Stimulated activated CD4-positive, alpha-beta T cell treated with anti-CD3 and anti-CD28 coated beads, Interleukin-15, amount 100 ng/mL, for 1 hour (primary cell): ENCODE measurements at regions not wholly inside any gene's neighbourhood (a gene's known extent, or its start where the extent isn't known, plus 50 kb on each side); places are given as distances from the start of the nearest gene placed in this dataset.
A peak's percentile ranks its signal among the peaks of the same experiment; 100 is the strongest.
"Not testable (repeated sequence)": the region's sequence is repeated elsewhere in the genome, so short reads cannot be mapped to it uniquely, and the experiment has no call there.

Source experiments
- DNase-seq, 2 donors: peaks; one replicate each; pipeline ENCODE4 v3.0.0-alpha.2; 2020; ENCODE audit warnings: low read depth in 1 of 2, low spot score in 1 of 2

- peak in 1 of 2 donors; percentile 3 for DNase-seq
Observed at GRCh38 chr14:21940887-21941856, 267.6 kb upstream of the OR4E1 start.

DNA sequence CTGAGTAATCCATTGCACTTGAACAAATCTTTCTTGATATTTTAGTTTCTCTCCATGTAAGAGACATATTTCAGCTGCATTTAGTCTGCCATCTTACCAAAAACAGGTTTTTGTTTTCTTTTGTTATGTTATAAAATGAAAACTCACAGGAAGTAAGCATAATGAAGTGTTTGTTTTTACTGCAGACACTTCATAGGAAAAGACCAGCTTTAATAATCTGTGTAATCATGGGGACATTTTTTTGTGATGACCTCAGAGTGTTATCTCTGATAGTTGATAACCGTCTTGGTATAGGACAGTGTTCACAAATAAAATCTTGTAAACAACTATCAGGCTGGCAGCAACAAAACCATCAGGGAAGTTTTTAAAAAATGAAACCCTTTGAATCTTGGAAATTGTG, 266.2 kb upstream of the OR4E1 start:
- DNase-seq = no peak

DNA sequence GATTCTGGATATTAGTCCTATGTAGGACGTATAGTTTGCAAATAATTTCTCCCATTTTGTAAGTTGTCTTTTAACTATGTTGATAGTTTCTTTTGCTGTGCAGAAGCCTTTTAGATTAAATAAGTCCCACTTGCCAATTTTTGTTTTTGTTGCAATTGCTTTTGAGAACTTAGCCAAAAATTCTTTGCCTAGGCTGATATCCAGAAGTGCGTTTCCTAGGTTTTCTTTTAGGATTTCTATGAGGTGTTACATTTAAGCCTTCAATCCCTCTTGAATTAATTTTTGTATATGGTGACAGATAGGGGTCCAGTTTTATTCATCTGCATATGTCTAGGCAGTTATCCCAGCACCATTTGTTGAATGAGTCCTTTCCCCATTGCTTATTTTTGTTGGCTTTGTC, 264.4 kb upstream of the OR4E1 start:
- no peak for DNase-seq

GRCh38 chr14:21933681-21934080, 260.1 kb upstream of the OR4E1 start:
- DNase-seq = no peak

DNA sequence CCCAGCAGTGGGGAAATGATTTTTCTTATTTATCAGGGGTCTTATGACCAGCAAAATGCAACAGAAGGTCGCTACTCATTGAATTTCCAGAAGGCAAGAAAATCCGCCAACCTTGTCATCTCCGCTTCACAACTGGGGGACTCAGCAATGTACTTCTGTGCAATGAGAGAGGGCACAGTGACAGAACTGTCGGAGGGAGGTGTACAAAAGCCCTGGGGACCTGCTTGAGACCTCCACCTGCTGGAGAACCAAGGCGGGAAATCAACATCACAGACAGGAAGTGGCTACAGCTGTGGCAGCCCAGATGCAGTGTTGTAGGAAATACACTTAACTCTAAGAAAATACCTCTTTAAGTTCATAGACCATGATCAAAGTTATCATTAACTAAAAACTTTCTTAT, 250.9 kb upstream of the OR4E1 start:
- DNase-seq = peak in 1 of 2 donors; percentile 31

DNA sequence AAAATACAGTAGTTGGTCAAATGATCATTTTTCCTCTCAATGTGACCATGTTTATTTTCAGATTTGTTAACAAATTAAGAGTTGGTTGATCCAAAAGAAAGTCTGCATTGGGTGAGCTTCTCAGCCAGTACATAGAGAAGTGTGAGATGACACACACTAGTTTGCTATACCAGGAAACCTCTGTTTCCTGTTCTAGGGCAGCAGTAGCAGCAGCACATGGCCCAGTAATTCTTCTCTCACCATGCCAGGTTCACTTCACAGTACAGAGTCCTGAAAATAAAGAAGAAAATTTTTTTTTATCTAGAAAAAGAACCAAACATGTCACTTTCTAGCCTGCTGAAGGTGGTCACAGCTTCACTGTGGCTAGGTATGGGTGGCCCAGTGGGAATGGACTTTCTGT, 250.2 kb upstream of the OR4E1 start:
- no peak for DNase-seq

DNA sequence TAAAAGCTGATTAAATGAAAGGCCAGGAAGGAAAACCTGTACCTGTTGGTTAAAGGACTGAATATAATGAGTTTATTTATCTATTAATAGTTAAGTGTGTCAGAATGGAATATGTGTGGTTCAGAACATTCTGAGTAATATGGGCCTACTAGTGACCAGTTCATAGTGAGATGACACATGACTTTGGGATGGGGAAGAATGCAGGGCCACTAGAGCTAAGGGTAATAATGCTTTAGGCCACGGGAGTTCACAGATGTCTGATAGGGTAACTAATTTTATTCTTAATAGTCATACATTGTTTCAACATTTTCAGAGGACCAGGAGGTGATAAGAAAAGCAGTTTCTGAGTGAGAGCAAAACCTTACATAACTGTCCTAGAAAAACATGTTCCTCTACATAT, 247.8 kb upstream of the OR4E1 start:
- DNase-seq = no peak

- no peak for DNase-seq
Observed at GRCh38 chr14:21917699-21918436, 244.2 kb upstream of the OR4E1 start.

DNA sequence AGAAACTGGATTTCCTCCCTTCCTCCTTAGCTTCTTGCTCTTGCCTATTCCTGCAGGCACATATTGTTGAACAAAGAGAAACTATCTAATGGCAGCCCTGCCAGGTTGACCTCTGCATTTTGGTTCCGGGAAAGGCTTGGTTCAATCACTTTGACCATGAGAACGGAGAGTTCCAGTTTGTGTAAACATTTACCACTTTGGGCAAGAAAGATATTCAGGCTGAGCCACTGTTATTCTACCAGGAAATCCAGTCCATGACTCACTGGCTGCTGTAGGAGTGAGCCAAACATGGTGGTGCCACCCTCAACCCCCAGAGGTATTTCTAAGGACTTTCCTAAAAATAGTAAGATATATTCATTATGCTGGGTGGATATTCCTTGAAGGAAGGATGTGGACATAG, 242.2 kb upstream of the OR4E1 start:
- DNase-seq = no peak

- DNase-seq = peak; percentile 43 to 51
Observed at GRCh38 chr14:21913759-21914158, 240.1 kb upstream of the OR4E1 start.

GRCh38 chr14:21912367-21912766, 238.7 kb upstream of the OR4E1 start:
- no peak for DNase-seq

DNA sequence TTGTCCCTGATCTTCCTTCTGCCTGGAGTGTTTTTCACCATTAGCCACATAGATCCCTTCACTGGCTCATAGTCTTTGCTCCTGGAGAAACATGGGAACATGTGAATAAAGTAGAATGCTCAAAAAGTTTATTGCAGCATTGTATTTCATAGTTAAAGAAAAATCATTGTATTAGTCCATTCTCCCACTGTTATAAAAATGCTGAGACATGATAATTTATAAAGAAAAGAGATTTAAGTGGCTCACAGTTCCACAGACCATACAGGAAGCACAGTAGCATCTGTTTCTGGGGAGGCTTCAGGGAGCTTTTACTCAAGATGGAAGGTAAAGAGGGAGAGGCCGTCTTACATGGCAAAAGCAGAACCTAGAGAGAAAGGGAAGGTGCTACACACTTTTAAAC, 238.3 kb upstream of the OR4E1 start:
- no peak for DNase-seq

DNA sequence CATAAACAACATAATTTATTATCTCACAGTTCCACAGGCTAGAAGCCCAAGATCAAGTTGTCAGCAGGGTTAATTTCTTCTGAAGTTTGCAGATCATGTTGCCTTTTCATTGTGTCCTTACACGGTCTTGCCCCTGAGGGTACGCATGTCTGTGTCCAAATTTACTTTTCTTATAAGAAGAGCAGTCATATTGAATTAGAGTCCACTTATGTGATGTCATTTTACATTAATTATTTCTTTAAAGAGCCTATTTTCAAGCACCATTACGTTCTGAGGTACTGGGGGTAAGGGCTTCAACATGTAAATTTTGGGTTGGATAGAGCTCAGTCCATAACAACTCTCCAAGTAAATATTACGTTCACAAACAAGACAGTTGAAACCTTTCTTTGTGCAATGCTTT, 236.6 kb upstream of the OR4E1 start:
- no peak for DNase-seq

GRCh38 chr14:21902561-21903181, 229.1 kb upstream of the OR4E1 start:
- no peak for DNase-seq

DNA sequence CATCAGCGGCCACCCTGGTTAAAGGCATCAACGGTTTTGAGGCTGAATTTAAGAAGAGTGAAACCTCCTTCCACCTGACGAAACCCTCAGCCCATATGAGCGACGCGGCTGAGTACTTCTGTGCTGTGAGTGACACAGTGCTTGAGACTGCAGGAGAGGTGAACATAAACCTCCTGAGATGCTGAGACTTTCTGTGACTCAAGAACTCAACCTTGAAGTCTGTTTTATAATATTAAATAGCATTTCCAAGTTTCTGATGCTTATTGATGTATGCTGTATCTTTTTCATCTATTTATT, 221.2 kb upstream of the OR4E1 start:
- DNase-seq = not testable (repeated sequence)

- DNase-seq = peak; percentile 17 to 28
Observed at GRCh38 chr14:21894003-21894897, 220.6 kb upstream of the OR4E1 start.

DNA sequence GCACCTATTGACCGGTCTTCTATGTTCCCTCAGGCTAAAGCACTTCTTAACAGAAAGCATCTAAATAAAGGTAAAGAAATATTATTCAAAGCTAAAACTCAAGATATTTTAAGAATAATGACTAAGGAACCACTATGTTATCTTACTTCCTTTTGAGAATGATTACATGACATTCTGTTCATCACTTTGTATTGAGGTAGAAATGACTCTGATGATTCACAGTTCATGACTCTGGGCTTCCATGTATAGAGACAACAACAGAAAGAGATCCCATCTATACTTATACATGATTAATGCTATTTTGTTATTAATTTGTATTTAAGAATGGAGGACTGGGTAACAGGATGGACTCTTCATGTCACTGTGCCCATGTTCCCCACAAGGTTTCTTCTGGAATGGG, 218.3 kb upstream of the OR4E1 start:
- DNase-seq = no peak

DNA sequence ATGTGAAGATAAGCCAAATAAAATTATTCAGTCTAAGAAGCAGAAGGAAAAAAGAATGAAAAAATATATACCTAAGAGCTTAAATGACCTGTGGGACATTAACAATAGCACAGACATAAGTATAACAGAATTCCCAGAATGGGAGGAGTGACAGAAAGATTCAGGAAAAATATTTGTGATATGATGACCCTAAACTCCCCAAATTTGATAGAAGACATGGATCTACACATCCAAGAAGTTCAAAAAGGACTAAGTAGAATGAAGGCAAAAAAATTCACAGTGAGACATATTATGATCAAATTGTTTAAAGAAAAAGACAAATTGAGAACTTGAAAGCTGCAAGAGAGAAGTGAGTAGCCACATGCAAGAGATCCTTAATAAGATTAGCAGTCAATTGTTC, 211.4 kb upstream of the OR4E1 start:
- no peak for DNase-seq

GRCh38 chr14:21882226-21882625, 208.6 kb upstream of the OR4E1 start:
- no peak for DNase-seq

- DNase-seq = no peak
Observed at GRCh38 chr14:21880918-21881317, 207.3 kb upstream of the OR4E1 start.

- DNase-seq = no peak
Observed at GRCh38 chr14:21875791-21876190, 202.2 kb upstream of the OR4E1 start.
